ENCODE measurements at regions not wholly inside any gene's neighbourhood (a gene's known extent, or its start where the extent isn't known, plus 50 kb on each side); places are given as distances from the start of the nearest gene placed in this dataset.

DNA sequence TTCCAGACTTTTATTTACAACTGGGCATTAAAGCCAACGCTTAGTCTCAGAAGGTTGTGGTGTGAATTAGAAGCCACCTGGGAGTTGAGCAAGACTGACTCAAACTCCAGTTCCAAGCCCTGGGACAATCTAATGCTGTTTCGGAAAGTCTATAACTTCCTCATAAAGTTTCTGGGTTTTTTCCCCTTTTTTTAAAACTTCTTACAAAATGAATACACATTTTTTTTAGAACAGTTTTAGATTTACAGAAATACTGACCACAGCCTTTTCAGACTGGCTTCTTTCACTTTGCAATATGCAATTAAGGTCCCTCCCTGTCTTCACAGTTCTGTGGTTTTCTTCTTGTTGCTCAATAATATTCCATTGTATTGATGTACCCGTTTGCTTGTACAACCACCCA is 115.9 kb upstream of the TWIST2 start:
- H3K27ac ChIP-seq (ENCODE audit: poor library complexity, severe bottlenecking): peak overlapping the region; percentile 45

GRCh38 chr2:238738917-238739316 is 109.0 kb upstream of the TWIST2 start:
- TF ChIP-seq CTCF (IDR thresholded peaks at IDR 0.05; ENCODE audit: poor library complexity, severe bottlenecking): no peak
- Histone ChIP-seq H3K27ac (ENCODE audit: poor library complexity, severe bottlenecking) (no peak overlapping the region), H3K4me1 (ENCODE audit: insufficient read depth, poor library complexity, severe bottlenecking) (no peaks in the 10 kb centered on the region), H3K9me3 (ENCODE audit: severe bottlenecking) (no peaks in the 10 kb centered on the region), H3K27me3 (ENCODE audit: insufficient read depth, poor library complexity, severe bottlenecking) (no peaks in the 10 kb centered on the region), H3K36me3 (ENCODE audit: low read depth) (no peaks in the 10 kb centered on the region), H3K4me3 (ENCODE audit: severe bottlenecking) (no peak overlapping the region)
- DNase-seq (ENCODE audit: low spot score) (no peak), ATAC-seq (ENCODE audit: low read depth) (no peak)

More for the DNA sequence above, 115.9 kb upstream of the TWIST2 start:
- TF ChIP-seq CTCF (IDR thresholded peaks at IDR 0.05; ENCODE audit: poor library complexity, severe bottlenecking): no peak
- peaks cover 22% of the 10 kb centered on the region for H3K4me1 ChIP-seq (ENCODE audit: insufficient read depth, poor library complexity, severe bottlenecking)
- ATAC-seq (ENCODE audit: low read depth): no peak
- DNase-seq (ENCODE audit: low spot score): no peak
- no peaks in the 10 kb centered on the region for H3K27me3 ChIP-seq (ENCODE audit: insufficient read depth, poor library complexity, severe bottlenecking)
- no peaks in the 10 kb centered on the region for H3K36me3 ChIP-seq (ENCODE audit: low read depth)
- no peaks in the 10 kb centered on the region for H3K9me3 ChIP-seq (ENCODE audit: severe bottlenecking)
- no peak overlapping the region for H3K4me3 ChIP-seq (ENCODE audit: severe bottlenecking)

GRCh38 chr2:238739668-238740067 is 108.2 kb upstream of the TWIST2 start:
- Histone ChIP-seq H3K4me3 (ENCODE audit: severe bottlenecking) (no peak overlapping the region), H3K27me3 (ENCODE audit: insufficient read depth, poor library complexity, severe bottlenecking) (no peaks in the 10 kb centered on the region), H3K36me3 (ENCODE audit: low read depth) (no peaks in the 10 kb centered on the region), H3K27ac (ENCODE audit: poor library complexity, severe bottlenecking) (no peak overlapping the region), H3K9me3 (ENCODE audit: severe bottlenecking) (no peaks in the 10 kb centered on the region), H3K4me1 (ENCODE audit: insufficient read depth, poor library complexity, severe bottlenecking) (no peaks in the 10 kb centered on the region)
- no peak for TF ChIP-seq CTCF (IDR thresholded peaks at IDR 0.05; ENCODE audit: poor library complexity, severe bottlenecking)
- DNase-seq (ENCODE audit: low spot score) (no peak), ATAC-seq (ENCODE audit: low read depth) (no peak)

- Histone ChIP-seq H3K4me3 (ENCODE audit: severe bottlenecking) (no peak overlapping the region), H3K4me1 (ENCODE audit: insufficient read depth, poor library complexity, severe bottlenecking) (no peaks in the 10 kb centered on the region), H3K9me3 (ENCODE audit: severe bottlenecking) (no peaks in the 10 kb centered on the region), H3K36me3 (ENCODE audit: low read depth) (no peaks in the 10 kb centered on the region), H3K27ac (ENCODE audit: poor library complexity, severe bottlenecking) (no peak overlapping the region), H3K27me3 (ENCODE audit: insufficient read depth, poor library complexity, severe bottlenecking) (no peaks in the 10 kb centered on the region)
- ATAC-seq (ENCODE audit: low read depth) (no peak), DNase-seq (ENCODE audit: low spot score) (no peak)
- TF ChIP-seq CTCF (IDR thresholded peaks at IDR 0.05; ENCODE audit: poor library complexity, severe bottlenecking): no peak
Measured at GRCh38 chr2:238741277-238741676, 106.6 kb upstream of the TWIST2 start.

DNA sequence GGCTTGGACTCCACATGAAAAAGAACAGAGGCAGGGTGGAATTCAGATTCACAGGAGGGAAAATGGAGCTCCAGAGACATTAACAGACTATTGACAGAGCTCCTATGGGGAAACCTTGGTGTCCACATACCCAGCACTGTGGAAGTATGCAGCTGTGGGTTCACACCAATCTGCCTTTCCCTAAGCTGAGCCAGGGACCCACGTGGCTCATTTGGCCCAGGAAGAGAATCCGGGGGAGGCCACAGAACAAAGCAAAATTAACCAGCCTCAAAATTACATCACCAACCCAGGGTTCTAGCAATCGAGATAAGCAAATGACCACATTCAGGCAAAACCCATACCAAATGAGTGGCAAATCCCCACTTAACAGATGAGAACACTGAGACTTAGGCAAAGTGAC is 105.8 kb upstream of the TWIST2 start:
- no peak for TF ChIP-seq CTCF (IDR thresholded peaks at IDR 0.05; ENCODE audit: poor library complexity, severe bottlenecking)
- H3K4me3 ChIP-seq (ENCODE audit: severe bottlenecking): no peak overlapping the region
- H3K27me3 ChIP-seq (ENCODE audit: insufficient read depth, poor library complexity, severe bottlenecking): no peaks in the 10 kb centered on the region
- no peak overlapping the region for H3K27ac ChIP-seq (ENCODE audit: poor library complexity, severe bottlenecking)
- no peaks in the 10 kb centered on the region for H3K36me3 ChIP-seq (ENCODE audit: low read depth)
- H3K9me3 ChIP-seq (ENCODE audit: severe bottlenecking): no peaks in the 10 kb centered on the region
- no peak for ATAC-seq (ENCODE audit: low read depth)
- DNase-seq (ENCODE audit: low spot score): no peak
- H3K4me1 ChIP-seq (ENCODE audit: insufficient read depth, poor library complexity, severe bottlenecking): no peaks in the 10 kb centered on the region

Data from RWPE2 (cell line).